Astrocyte of the spinal cord (primary cell): ENCODE measurements at regions not wholly inside any gene's neighbourhood (a gene's known extent, or its start where the extent isn't known, plus 50 kb on each side); places are given as distances from the start of the nearest gene placed in this dataset.
A peak's percentile ranks its signal among the peaks of the same experiment; 100 is the strongest.

Source experiments
- DNase-seq: peaks from one replicate; pipeline ENCODE4 v3.0.0; 2011; ENCODE audit warnings: low read depth, low spot score
- H3K4me3 ChIP-seq: 2 replicates; pipeline ENCODE4 v1.5.1; 2011; ENCODE audit warnings: low read depth, mild to moderate bottlenecking, low read length, moderate library complexity
- CTCF ChIP-seq: IDR thresholded peaks from 2 replicates; pipeline ENCODE4 v1.5.1; 2012; ENCODE audit warnings: low read depth, mild to moderate bottlenecking, low read length, inconsistent platforms
- in situ Hi-C: cut with HindIII; loops from 2 replicates; pipeline ENCODE4 v1.10.0; 2017; ENCODE audit warnings: low sequenced_read_pairs

DNA sequence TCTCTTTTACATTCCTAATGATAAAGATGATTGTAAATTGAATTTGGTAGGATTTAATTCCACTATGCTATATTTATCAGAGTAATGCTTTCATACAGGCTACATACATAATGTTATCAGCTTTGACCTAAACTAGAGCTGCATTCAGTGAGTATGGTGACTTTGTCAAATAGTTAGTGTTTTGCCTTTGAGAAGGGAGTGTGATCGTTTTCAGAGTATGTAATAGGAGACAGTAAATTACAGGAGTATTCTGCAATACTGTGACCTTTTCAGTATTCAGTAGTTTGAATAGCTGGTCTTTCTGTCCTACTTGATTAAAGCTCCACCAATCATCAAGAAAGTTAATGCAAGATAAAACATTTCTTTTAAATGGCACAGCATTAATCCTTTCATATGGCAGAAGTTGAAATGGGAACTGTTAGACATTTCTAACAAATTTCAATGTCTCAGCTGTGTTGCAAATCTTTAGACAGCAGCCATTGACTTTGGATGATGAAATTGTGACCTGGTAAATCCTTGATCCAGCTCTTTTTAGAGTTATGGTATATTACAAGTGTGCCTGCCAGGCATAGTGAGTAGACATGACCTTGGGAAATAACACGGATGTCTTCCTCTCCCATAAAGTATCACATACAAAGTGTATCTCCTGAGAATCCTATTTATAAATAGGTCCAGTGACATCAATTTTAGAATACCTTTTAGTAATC lies 455.3 kb downstream of the KCTD8 start:
- DNase-seq, result no peak
- in situ Hi-C loops, result no loop called here
- H3K4me3 ChIP-seq, result no peak overlapping the region
- no peak for TF ChIP-seq CTCF

DNA sequence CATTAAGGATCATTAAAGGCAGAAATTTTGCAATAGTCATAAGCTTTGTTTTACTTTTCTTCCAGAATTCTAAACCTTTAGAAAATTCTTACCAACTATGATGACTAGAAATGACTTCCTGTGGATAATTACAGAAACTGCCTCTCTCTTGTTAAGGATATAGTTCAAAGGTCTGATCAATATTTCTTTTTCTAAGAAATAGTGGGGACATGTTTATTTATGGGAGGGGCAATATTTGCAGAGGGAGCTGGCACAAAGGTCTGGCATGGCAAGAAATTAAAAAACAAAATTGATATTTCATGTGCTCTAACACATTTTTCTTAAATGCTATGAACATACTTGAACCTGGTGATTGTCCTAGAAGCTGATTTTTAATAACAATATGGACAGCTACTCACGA lies 448.9 kb downstream of the KCTD8 start:
- in situ Hi-C loops, result no loop called here

GRCh38 chr4:44002368-44002767 lies 446.2 kb downstream of the KCTD8 start:
- no peak for TF ChIP-seq CTCF
- H3K4me3 ChIP-seq, result no peak overlapping the region
- in situ Hi-C loops, result no loop called here
- DNase-seq, result no peak

More for the DNA sequence above, 448.9 kb downstream of the KCTD8 start:
- no peak for DNase-seq
- TF ChIP-seq CTCF, result no peak
- H3K4me3 ChIP-seq, result no peak overlapping the region

DNA sequence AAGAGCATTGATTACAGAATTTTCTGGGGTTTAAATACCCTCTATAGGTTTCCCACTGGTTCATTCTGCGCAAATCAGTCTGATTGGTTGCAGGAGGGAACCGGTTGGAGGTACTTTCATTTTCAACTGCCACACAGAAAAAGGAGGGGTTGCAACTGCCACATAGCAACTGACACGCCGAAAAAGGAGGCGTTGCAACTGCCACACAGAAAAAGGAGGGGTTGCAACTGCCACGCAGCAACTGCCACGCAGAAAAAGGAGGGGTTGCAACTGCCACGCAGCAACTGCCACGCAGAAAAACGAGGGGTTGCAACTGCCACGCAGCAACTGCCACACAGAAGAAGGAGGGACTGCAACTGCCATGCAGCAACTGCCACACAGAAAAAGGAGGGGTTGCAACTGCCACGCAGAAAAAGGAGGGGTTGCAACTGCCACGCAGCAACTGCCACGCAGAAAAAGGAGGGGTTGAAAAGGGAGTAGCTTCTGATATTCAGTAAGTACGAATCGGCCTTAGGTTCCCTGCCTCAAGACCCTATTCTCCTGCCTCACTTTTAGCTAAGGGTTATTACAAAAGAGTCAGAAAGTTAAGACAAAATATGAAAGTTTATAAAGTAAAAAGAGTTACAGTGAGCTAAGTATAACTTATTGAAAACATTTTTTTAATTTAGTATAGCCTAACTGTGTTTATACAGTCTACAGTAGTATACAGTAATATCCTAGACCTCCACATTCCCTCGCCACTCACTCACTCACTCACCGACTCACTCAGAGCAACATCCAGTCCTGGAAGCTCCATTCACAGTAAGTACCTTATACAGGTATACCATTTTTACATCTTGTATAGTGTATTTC lies 431.8 kb downstream of the KCTD8 start:
- in situ Hi-C loops, result no loop called here
- no peak overlapping the region for H3K4me3 ChIP-seq
- TF ChIP-seq CTCF, result no peak
- peak; percentile 25 for DNase-seq

DNA sequence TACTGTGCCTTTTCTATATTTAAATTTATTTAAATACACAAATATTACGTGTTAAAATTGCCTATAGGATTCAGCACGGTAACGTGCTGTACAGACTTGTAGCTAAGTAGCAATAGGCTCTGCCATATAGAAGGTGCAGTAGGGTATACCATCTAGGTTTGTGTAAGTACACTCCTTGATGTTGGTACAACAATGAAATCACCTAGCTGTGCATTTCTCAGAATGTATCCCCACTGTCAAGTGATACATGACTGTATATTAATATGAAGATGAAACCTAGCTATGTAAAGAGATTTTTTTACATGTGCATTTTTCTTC lies 431.2 kb downstream of the KCTD8 start:
- in situ Hi-C loops, result no loop called here
- no peak overlapping the region for H3K4me3 ChIP-seq
- no peak for TF ChIP-seq CTCF
- DNase-seq, result no peak

- H3K4me3 ChIP-seq, result no peak overlapping the region
- in situ Hi-C loops, result no loop called here
- no peak for TF ChIP-seq CTCF
- no peak for DNase-seq
These were observed 428.9 kb downstream of the KCTD8 start for GRCh38 chr4:44019721-44020120.
